Endothelial cell of umbilical vein (primary cell): ENCODE measurements at regions not wholly inside any gene's neighbourhood (a gene's known extent, or its start where the extent isn't known, plus 50 kb on each side); places are given as distances from the start of the nearest gene placed in this dataset.

Experiments
- CTCF ChIP-seq, 2 donors: IDR thresholded peaks; 1 replicate in 1 of 2; 2 replicates in 1 of 2; pipeline ENCODE4 v1.5.1; 2011; ENCODE audit warnings: low read length in 2 of 2, mild to moderate bottlenecking in 2 of 2, moderate library complexity in 2 of 2, control low read depth in 1 of 2, inconsistent platforms in 1 of 2, low read depth in 1 of 2; ENCODE audit not compliant: insufficient read depth in 1 of 2; ENCODE audit errors: extremely low read depth in 1 of 2
- EZH2 ChIP-seq: IDR thresholded peaks from 2 replicates; pipeline ENCODE4 v1.6.1; 2012; ENCODE audit warnings: borderline replicate concordance, low read depth, mild to moderate bottlenecking, moderate library complexity, low read length, inconsistent platforms; ENCODE audit not compliant: severe bottlenecking
- FOS ChIP-seq: IDR thresholded peaks from 2 replicates; pipeline ENCODE4 v1.6.1; 2011; ENCODE audit warnings: mild to moderate bottlenecking, low read length, moderate library complexity, borderline replicate concordance; ENCODE audit not compliant: insufficient read depth
- GATA2 ChIP-seq: IDR thresholded peaks from 2 replicates; pipeline ENCODE4 v1.7.0; 2011; ENCODE audit warnings: low read depth, mild to moderate bottlenecking, moderate library complexity, mixed read lengths, low read length; ENCODE audit not compliant: insufficient read length, insufficient read depth
- JUN ChIP-seq: IDR thresholded peaks from 2 replicates; pipeline ENCODE4 v1.6.1; 2011; ENCODE audit warnings: borderline replicate concordance, low read depth; ENCODE audit not compliant: insufficient read length, insufficient read depth
- MYC ChIP-seq: IDR thresholded peaks from one replicate; pipeline ENCODE4 v1.6.1; 2011; ENCODE audit warnings: mild to moderate bottlenecking, low read depth, low read length
- POLR2A ChIP-seq: IDR thresholded peaks from 2 replicates; pipeline ENCODE4 v1.6.1; 2012; ENCODE audit warnings: low read depth, mild to moderate bottlenecking, control low read depth, low read length
- POLR2AphosphoS5 ChIP-seq: IDR thresholded peaks from 2 replicates; pipeline ENCODE4 v1.6.1; 2012; ENCODE audit warnings: low read depth, mild to moderate bottlenecking, control low read depth, low read length, moderate library complexity; ENCODE audit not compliant: insufficient read depth
- TF ChIP-seq, protein P1 (sequence below): IDR thresholded peaks from 2 replicates; pipeline ENCODE4 v1.6.1; 2011; ENCODE audit not compliant: insufficient read depth, insufficient read length

- no peak for TF ChIP-seq CTCF (IDR thresholded peaks at IDR 0.05; ENCODE audit: extremely low read depth in 1 of 2, insufficient read depth in 1 of 2, low read depth in 1 of 2, low read length in 2 of 2)
- TF ChIP-seq EZH2: no peak
- no peak for TF ChIP-seq POLR2A
- no peak for TF ChIP-seq POLR2AphosphoS5
- TF ChIP-seq, protein P1, sequence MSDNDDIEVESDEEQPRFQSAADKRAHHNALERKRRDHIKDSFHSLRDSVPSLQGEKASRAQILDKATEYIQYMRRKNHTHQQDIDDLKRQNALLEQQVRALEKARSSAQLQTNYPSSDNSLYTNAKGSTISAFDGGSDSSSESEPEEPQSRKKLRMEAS: no peak
- no peak for TF ChIP-seq MYC
- no peak for TF ChIP-seq FOS
- no peak for TF ChIP-seq JUN
- TF ChIP-seq GATA2: no peak
These were observed 58.1 kb upstream of the ZNF648 start for GRCh38 chr1:182119631-182120030.
